ENCODE measurements at regions not wholly inside any gene's neighbourhood (a gene's known extent, or its start where the extent isn't known, plus 50 kb on each side); places are given as distances from the start of the nearest gene placed in this dataset.
A peak's percentile ranks its signal among the peaks of the same experiment; 100 is the strongest.
"Not testable (repeated sequence)": the region's sequence is repeated elsewhere in the genome, so short reads cannot be mapped to it uniquely, and the experiment has no call there.

- DNase-seq (ENCODE audit: low read depth) = no peak
These were observed 201.2 kb downstream of the DAD1 start for GRCh38 chr14:22387776-22388241.

GRCh38 chr14:22386924-22387775 lies 201.9 kb downstream of the DAD1 start:
- peak; percentile 60 for DNase-seq (ENCODE audit: low read depth)

- no peak for DNase-seq (ENCODE audit: low read depth)
These were observed 204.0 kb downstream of the DAD1 start for GRCh38 chr14:22384974-22385526.

- DNase-seq (ENCODE audit: low read depth) = no peak
These were observed 204.9 kb downstream of the DAD1 start for GRCh38 chr14:22384167-22384549.

- DNase-seq (ENCODE audit: low read depth) = no peak
These were observed 205.4 kb downstream of the DAD1 start for GRCh38 chr14:22383515-22384166.

GRCh38 chr14:22382955-22383354 lies 206.1 kb downstream of the DAD1 start:
- DNase-seq (ENCODE audit: low read depth) = no peak

- no peak for DNase-seq (ENCODE audit: low read depth)
These were observed 206.6 kb downstream of the DAD1 start for GRCh38 chr14:22382395-22382794.

- DNase-seq (ENCODE audit: low read depth) = no peak
These were observed 207.3 kb downstream of the DAD1 start for GRCh38 chr14:22381766-22382165.

GRCh38 chr14:22381408-22381760 lies 207.6 kb downstream of the DAD1 start:
- no peak for DNase-seq (ENCODE audit: low read depth)

GRCh38 chr14:22380571-22381407 lies 208.2 kb downstream of the DAD1 start:
- no peak for DNase-seq (ENCODE audit: low read depth)

GRCh38 chr14:22379727-22380126 lies 209.3 kb downstream of the DAD1 start:
- DNase-seq (ENCODE audit: low read depth) = no peak

- no peak for DNase-seq (ENCODE audit: low read depth)
These were observed 210.8 kb downstream of the DAD1 start for GRCh38 chr14:22378181-22378580.

- peak; percentile 26 for DNase-seq (ENCODE audit: low read depth)
These were observed 213.6 kb downstream of the DAD1 start for GRCh38 chr14:22375321-22375930.

- DNase-seq (ENCODE audit: low read depth) = no peak
These were observed 218.8 kb downstream of the DAD1 start for GRCh38 chr14:22370084-22370847.

GRCh38 chr14:22358726-22359125 lies 230.3 kb downstream of the DAD1 start:
- no peak for DNase-seq (ENCODE audit: low read depth)

GRCh38 chr14:22349281-22349680 lies 239.7 kb downstream of the DAD1 start:
- not testable (repeated sequence) for DNase-seq (ENCODE audit: low read depth)

GRCh38 chr14:22344673-22345072 lies 244.4 kb downstream of the DAD1 start:
- DNase-seq (ENCODE audit: low read depth) = no peak

GRCh38 chr14:22344209-22344608 lies 244.8 kb downstream of the DAD1 start:
- not testable (repeated sequence) for DNase-seq (ENCODE audit: low read depth)

GRCh38 chr14:22341049-22341448 lies 248.0 kb downstream of the DAD1 start:
- no peak for DNase-seq (ENCODE audit: low read depth)

GRCh38 chr14:22338917-22339715 lies 249.9 kb downstream of the DAD1 start:
- peak; percentile 99 for DNase-seq (ENCODE audit: low read depth)
